DND-41 (cell line): ENCODE measurements at regions not wholly inside any gene's neighbourhood (a gene's known extent, or its start where the extent isn't known, plus 50 kb on each side); places are given as distances from the start of the nearest gene placed in this dataset.

Source experiments
- EZH2 ChIP-seq: IDR thresholded peaks from 3 replicates; pipeline ENCODE4 v1.6.1; 2012; ENCODE audit warnings: borderline replicate concordance, low read depth, mild to moderate bottlenecking, moderate library complexity, low read length, inconsistent platforms; ENCODE audit not compliant: severe bottlenecking
- TF ChIP-seq, protein P1 (sequence below): IDR thresholded peaks from 2 replicates; pipeline ENCODE4 v1.5.1; 2012; ENCODE audit warnings: borderline replicate concordance, low read length, moderate library complexity, mild to moderate bottlenecking; ENCODE audit not compliant: poor library complexity, severe bottlenecking; ENCODE audit errors: extremely low read depth

DNA sequence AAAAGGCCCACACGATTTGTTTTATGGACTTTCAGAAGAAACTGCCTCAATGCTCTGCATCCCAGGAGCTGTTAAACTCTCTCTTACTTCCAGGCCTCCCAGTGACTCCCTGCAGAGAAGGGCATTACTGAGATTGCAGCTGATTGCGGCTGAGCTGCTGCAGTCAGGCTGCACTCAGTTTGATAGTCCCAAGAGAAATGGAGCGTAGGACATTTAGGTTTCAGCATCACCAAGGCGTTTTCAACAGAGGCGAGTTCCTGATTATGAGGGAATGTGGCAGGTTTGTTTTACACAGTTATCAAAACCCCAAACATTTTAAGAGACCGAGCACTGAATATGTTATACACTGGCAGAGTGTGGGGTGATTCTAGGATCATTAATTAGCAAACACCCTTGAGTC lies 145.6 kb downstream of the TBX18 start:
- TF ChIP-seq, protein P1, sequence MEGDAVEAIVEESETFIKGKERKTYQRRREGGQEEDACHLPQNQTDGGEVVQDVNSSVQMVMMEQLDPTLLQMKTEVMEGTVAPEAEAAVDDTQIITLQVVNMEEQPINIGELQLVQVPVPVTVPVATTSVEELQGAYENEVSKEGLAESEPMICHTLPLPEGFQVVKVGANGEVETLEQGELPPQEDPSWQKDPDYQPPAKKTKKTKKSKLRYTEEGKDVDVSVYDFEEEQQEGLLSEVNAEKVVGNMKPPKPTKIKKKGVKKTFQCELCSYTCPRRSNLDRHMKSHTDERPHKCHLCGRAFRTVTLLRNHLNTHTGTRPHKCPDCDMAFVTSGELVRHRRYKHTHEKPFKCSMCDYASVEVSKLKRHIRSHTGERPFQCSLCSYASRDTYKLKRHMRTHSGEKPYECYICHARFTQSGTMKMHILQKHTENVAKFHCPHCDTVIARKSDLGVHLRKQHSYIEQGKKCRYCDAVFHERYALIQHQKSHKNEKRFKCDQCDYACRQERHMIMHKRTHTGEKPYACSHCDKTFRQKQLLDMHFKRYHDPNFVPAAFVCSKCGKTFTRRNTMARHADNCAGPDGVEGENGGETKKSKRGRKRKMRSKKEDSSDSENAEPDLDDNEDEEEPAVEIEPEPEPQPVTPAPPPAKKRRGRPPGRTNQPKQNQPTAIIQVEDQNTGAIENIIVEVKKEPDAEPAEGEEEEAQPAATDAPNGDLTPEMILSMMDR: no peak
- TF ChIP-seq EZH2: no peak
